ENCODE measurements at regions not wholly inside any gene's neighbourhood (a gene's known extent, or its start where the extent isn't known, plus 50 kb on each side); places are given as distances from the start of the nearest gene placed in this dataset.

DNA sequence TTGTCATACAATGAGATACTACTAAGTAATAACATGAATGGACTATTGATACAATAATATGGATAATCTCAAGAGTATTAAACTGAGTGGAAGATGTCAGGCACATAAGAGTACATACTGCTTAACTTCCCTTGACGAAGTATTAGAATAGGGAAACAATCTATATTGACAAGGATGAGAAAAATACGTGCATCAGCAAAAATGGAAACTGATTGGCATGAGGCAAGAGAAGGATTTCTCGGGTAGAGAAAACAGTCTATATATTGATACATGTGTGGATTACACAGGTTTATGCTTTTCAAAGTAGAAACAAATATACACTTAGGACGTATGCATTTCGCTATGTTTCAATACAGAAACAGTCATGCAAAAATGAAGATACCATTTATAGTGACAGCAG lies 57.4 kb downstream of the PRR20E start:
- CTCF ChIA-PET (ENCODE audit: partially characterized antibody), result no interaction called here
- H3K9ac ChIP-seq (replicated peaks in 1 of 4; ENCODE audit: extremely low read depth in 1 of 4, low read depth in 3 of 4, low read length in 3 of 4), result no peak overlapping the region
- no peak overlapping the region for H2BK12ac ChIP-seq (ENCODE audit: low read depth, low read length)
- H4K5ac ChIP-seq (ENCODE audit: insufficient read length, low read depth, low read length), result no peak overlapping the region
- no peaks in the 10 kb centered on the region for H3K9me3 ChIP-seq (ENCODE audit: insufficient read depth in 2 of 2, low read depth in 1 of 2, low read length in 1 of 2)
- H2BK20ac ChIP-seq (ENCODE audit: low read length), result no peak overlapping the region
- H3K4me2 ChIP-seq (ENCODE audit: insufficient read depth in 1 of 2, low read depth in 2 of 2, low read length in 2 of 2), result no peak overlapping the region
- no peak overlapping the region for H3K4me3 ChIP-seq (ENCODE audit: extremely low read depth in 1 of 4, insufficient read depth in 2 of 4, low read depth in 3 of 4, low read length in 4 of 4)
- H3K79me1 ChIP-seq (ENCODE audit: low read depth, low read length), result no peaks in the 10 kb centered on the region
- no peak overlapping the region for H2AFZ ChIP-seq (ENCODE audit: low read length)
- 94% methylated on average over 5 of the region's 5 CpGs; no CpG with 5 or more reads in 1 of the 2 experiments for WGBS, 2 experiments (ENCODE audit: extremely low coverage in 1 of 2, insufficient coverage in 1 of 2, insufficient read length in 1 of 2, insufficient replicate concordance in 2 of 2, low coverage in 1 of 2, low lambda C conversion rate in 2 of 2, missing lambda C conversion rate in 1 of 2)
- no peak overlapping the region for H2BK5ac ChIP-seq (ENCODE audit: low read depth, low read length)
- H3K23ac ChIP-seq (ENCODE audit: insufficient read length), result no peak overlapping the region
- H4K8ac ChIP-seq (ENCODE audit: extremely low read depth, insufficient read depth, low read length), result no peak overlapping the region
- POLR2A ChIA-PET (ENCODE audit: partially characterized antibody), result no interaction called here
- no peak for DNase-seq (ENCODE audit: low read depth in 1 of 2, low spot score in 2 of 2)
- H3K18ac ChIP-seq (ENCODE audit: extremely low read depth, low read length), result no peak overlapping the region
- H3K23me2 ChIP-seq (ENCODE audit: low read depth, low read length), result no peaks in the 10 kb centered on the region
- no peak for FAIRE-seq
- no peaks in the 10 kb centered on the region for H3K4me1 ChIP-seq (replicated peaks in 1 of 4; ENCODE audit: control insufficient read depth in 3 of 4, insufficient read depth in 4 of 4, low read length in 3 of 4)
- no peak overlapping the region for H3K56ac ChIP-seq (replicated peaks; ENCODE audit: insufficient read length, low read depth, low read length)
- no peaks in the 10 kb centered on the region for H4K20me1 ChIP-seq (replicated peaks in 1 of 2; ENCODE audit: control insufficient read depth in 1 of 2, insufficient read depth in 2 of 2, low read length in 2 of 2)
- H3K27ac ChIP-seq (ENCODE audit: low read depth, low read length), result no peak overlapping the region
- no peaks in the 10 kb centered on the region for H3K36me3 ChIP-seq (ENCODE audit: control insufficient read depth in 2 of 4, insufficient read depth in 4 of 4, low read length in 3 of 4)
- H3K79me2 ChIP-seq (ENCODE audit: control insufficient read depth in 1 of 2, insufficient read depth in 2 of 2, low read length in 2 of 2), result no peaks in the 10 kb centered on the region
- no peak overlapping the region for H3K4ac ChIP-seq (replicated peaks; ENCODE audit: insufficient read length, low read depth, low read length)
- H2BK15ac ChIP-seq (ENCODE audit: low read length), result no peak overlapping the region
- no peak overlapping the region for H3K14ac ChIP-seq (ENCODE audit: insufficient read length)
- H2BK120ac ChIP-seq (replicated peaks; ENCODE audit: low read depth, low read length), result no peak overlapping the region
- H3K27me3 ChIP-seq (replicated peaks in 1 of 4; ENCODE audit: control insufficient read depth in 3 of 4, extremely low read depth in 1 of 4, insufficient read depth in 3 of 4, low read length in 3 of 4), result no peaks in the 10 kb centered on the region
- H2AK5ac ChIP-seq (ENCODE audit: low read depth, low read length), result no peak overlapping the region
- H4K91ac ChIP-seq (replicated peaks; ENCODE audit: insufficient read length, low read length), result no peak overlapping the region
- no peak for TF ChIP-seq SIX5 (IDR thresholded peaks at IDR 0.05; ENCODE audit: low read depth, low read length)
- TF ChIP-seq, protein P1, sequence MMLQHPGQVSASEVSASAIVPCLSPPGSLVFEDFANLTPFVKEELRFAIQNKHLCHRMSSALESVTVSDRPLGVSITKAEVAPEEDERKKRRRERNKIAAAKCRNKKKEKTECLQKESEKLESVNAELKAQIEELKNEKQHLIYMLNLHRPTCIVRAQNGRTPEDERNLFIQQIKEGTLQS (IDR thresholded peaks at IDR 0.05; ENCODE audit: insufficient read depth, low read depth, low read length), result no peak
- no peak for TF ChIP-seq CHD1 (IDR thresholded peaks at IDR 0.05; ENCODE audit: low read depth, low read length)
- no peak for TF ChIP-seq RNF2 (IDR thresholded peaks at IDR 0.05; ENCODE audit: borderline replicate concordance, low read depth, low read length, missing control alignments, poor library complexity, severe bottlenecking)
- TF ChIP-seq, protein P2, sequence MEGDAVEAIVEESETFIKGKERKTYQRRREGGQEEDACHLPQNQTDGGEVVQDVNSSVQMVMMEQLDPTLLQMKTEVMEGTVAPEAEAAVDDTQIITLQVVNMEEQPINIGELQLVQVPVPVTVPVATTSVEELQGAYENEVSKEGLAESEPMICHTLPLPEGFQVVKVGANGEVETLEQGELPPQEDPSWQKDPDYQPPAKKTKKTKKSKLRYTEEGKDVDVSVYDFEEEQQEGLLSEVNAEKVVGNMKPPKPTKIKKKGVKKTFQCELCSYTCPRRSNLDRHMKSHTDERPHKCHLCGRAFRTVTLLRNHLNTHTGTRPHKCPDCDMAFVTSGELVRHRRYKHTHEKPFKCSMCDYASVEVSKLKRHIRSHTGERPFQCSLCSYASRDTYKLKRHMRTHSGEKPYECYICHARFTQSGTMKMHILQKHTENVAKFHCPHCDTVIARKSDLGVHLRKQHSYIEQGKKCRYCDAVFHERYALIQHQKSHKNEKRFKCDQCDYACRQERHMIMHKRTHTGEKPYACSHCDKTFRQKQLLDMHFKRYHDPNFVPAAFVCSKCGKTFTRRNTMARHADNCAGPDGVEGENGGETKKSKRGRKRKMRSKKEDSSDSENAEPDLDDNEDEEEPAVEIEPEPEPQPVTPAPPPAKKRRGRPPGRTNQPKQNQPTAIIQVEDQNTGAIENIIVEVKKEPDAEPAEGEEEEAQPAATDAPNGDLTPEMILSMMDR (IDR thresholded peaks at IDR 0.05; ENCODE audit: control extremely low read depth in 1 of 3, insufficient read depth in 1 of 3, low read depth in 1 of 3, low read length in 3 of 3), result no peak
- no peak for TF ChIP-seq TBP (IDR thresholded peaks at IDR 0.05; ENCODE audit: low read depth, low read length)
- TF ChIP-seq CREB1 (IDR thresholded peaks at IDR 0.05), result no peak
- TF ChIP-seq PHF8 (conservative IDR thresholded peaks at IDR 0.05; ENCODE audit: low read depth, low read length), result no peak
- TF ChIP-seq HDAC6 (IDR thresholded peaks at IDR 0.05; ENCODE audit: low read depth, low read length), result no peak
- TF ChIP-seq, protein P3, sequence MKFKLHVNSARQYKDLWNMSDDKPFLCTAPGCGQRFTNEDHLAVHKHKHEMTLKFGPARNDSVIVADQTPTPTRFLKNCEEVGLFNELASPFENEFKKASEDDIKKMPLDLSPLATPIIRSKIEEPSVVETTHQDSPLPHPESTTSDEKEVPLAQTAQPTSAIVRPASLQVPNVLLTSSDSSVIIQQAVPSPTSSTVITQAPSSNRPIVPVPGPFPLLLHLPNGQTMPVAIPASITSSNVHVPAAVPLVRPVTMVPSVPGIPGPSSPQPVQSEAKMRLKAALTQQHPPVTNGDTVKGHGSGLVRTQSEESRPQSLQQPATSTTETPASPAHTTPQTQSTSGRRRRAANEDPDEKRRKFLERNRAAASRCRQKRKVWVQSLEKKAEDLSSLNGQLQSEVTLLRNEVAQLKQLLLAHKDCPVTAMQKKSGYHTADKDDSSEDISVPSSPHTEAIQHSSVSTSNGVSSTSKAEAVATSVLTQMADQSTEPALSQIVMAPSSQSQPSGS (IDR thresholded peaks at IDR 0.05; ENCODE audit: low read length), result no peak

Data from H1 (cell line).